Body of pancreas (tissue), 4 donors: ENCODE measurements at regions not wholly inside any gene's neighbourhood (a gene's known extent, or its start where the extent isn't known, plus 50 kb on each side); places are given as distances from the start of the nearest gene placed in this dataset.

ENCODE experiments used
- ATAC-seq: fragments of 150-250 bp; one replicate; pipeline ENCODE4 v1.9.1; 2016
- DNase-seq, 4 donors: peaks; one replicate each; pipeline ENCODE4 v3.0.0-alpha.2; 2019
- H3K27ac ChIP-seq, 4 donors: fragments of 200-600 bp; sonication (generic); 1 replicate in 3 of 4; 2 replicates in 1 of 4; pipeline versions ENCODE4 v1.5.1 to v1.6.1; 2016 to 2019; ENCODE audit warnings: mild to moderate bottlenecking in 1 of 4, mixed read lengths in 1 of 4, moderate library complexity in 1 of 4
- H3K27me3 ChIP-seq, 2 donors: fragments of 200-600 bp; sonication (generic); one replicate each; pipeline ENCODE4 v1.6.0; 2016; ENCODE audit warnings: mild to moderate bottlenecking in 1 of 2
- H3K36me3 ChIP-seq, 2 donors: fragments of 200-600 bp; sonication (generic); replicated peaks in 1 of 2; 2 replicates each; pipeline ENCODE4 v1.5.1; 2016; ENCODE audit warnings: low read depth in 2 of 2; ENCODE audit not compliant: insufficient read depth in 1 of 2
- H3K4me1 ChIP-seq: fragments of 200-600 bp; sonication (generic); one replicate; pipeline ENCODE4 v1.6.0; 2016
- H3K4me3 ChIP-seq, 2 donors: fragments of 200-600 bp; sonication (generic); 1 replicate in 1 of 2; 2 replicates in 1 of 2; pipeline ENCODE4 v1.5.1; 2016 to 2019
- H3K9me3 ChIP-seq, 3 donors: fragments of 200-600 bp; sonication (generic); 1 replicate in 2 of 3; 2 replicates in 1 of 3; pipeline ENCODE4 v1.5.1; 2016
- CTCF ChIP-seq, 7 experiments: fragments of 450-650 bp in 4 of 7; fragments of 200-600 bp in 3 of 7; sonication (generic) in 3 of 7; IDR thresholded peaks; one replicate each; pipeline ENCODE4 v1.5.1; 2016 to 2019; ENCODE audit warnings: antibody characterized with exemption in 7 of 7
- POLR2A ChIP-seq, 3 donors: fragments of 450-650 bp; IDR thresholded peaks; one replicate each; pipeline ENCODE4 v1.6.1; 2016; ENCODE audit warnings: antibody characterized with exemption in 3 of 3, mild to moderate bottlenecking in 2 of 3
- WGBS, 2 donors: methylation state at CpG; one replicate each; pipeline ENCODE4 v1.1.5; 2017; 5-methylcytosine and 5-hydroxymethylcytosine counted together
- intact Hi-C: fragments of 100-400 bp; cut with DNase I; formaldehyde crosslinking; loops from one replicate; pipeline ENCODE4 v1.15.1; 2023

DNA sequence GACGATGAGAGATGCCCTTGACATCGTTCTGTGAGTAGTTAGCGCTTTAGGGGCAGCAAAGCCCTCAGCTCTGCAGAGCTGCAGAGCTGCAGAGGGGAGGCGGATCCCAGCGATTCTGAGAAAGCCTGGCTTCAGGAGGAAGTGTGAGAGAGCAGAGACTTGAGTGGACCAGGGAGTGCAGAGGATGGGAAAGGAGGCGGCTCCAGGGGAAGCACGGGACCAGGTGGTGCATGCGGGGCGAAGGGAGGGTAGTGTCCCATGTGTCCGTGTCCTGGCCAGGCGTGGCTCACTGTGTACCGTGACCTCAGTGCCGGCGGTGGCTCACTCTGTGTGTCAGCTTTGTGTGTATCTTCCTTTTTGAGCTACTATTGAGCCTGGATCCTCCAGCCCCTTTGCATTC lies 250.8 kb upstream of the PITRM1 start:
- Histone ChIP-seq H3K4me3 (no peak overlapping the region), H3K4me1 (peaks cover 9% of the 10 kb centered on the region), H3K36me3 (no peaks in the 10 kb centered on the region), H3K9me3 (no peaks in the 10 kb centered on the region), H3K27me3 (no peaks in the 10 kb centered on the region), H3K27ac (no peak overlapping the region)
- intact Hi-C loops, result no loop called here
- DNase-seq, result no peak
- TF ChIP-seq POLR2A (IDR thresholded peaks at IDR 0.05) (no peak), CTCF (IDR thresholded peaks at IDR 0.05) (no peak)
- no peak for ATAC-seq
- 70 to 81% methylated on average over 14 of the region's 14 CpGs for WGBS, 2 donors

- DNase-seq (no peak), ATAC-seq (no peak)
- intact Hi-C loops, result no loop called here
Observed at GRCh38 chr10:3422282-3422681, 249.7 kb upstream of the PITRM1 start.

GRCh38 chr10:3421537-3422257 lies 249.1 kb upstream of the PITRM1 start:
- ATAC-seq (no peak), DNase-seq (no peak)
- Histone ChIP-seq H3K27me3 (no peaks in the 10 kb centered on the region), H3K4me3 (no peak overlapping the region), H3K27ac (no peak overlapping the region), H3K9me3 (no peaks in the 10 kb centered on the region), H3K4me1 (peaks cover 9% of the 10 kb centered on the region), H3K36me3 (no peaks in the 10 kb centered on the region)
- TF ChIP-seq CTCF (IDR thresholded peaks at IDR 0.05), result no peak
- TF ChIP-seq POLR2A (IDR thresholded peaks at IDR 0.05), result no peak
- 61 to 73% methylated on average over 14 to 16 of the region's 16 CpGs for WGBS, 2 donors
- intact Hi-C loops, result no loop called here

More at GRCh38 chr10:3422282-3422681, 249.7 kb upstream of the PITRM1 start:
- H3K9me3 ChIP-seq, result no peaks in the 10 kb centered on the region
- no peak overlapping the region for H3K27ac ChIP-seq
- no peaks in the 10 kb centered on the region for H3K27me3 ChIP-seq
- TF ChIP-seq POLR2A (IDR thresholded peaks at IDR 0.05), result no peak
- no peak for TF ChIP-seq CTCF (IDR thresholded peaks at IDR 0.05)
- 67 to 71% methylated on average over 8 of the region's 8 CpGs for WGBS, 2 donors
- no peak overlapping the region for H3K4me3 ChIP-seq
- H3K36me3 ChIP-seq, result no peaks in the 10 kb centered on the region
- peaks cover 9% of the 10 kb centered on the region for H3K4me1 ChIP-seq

GRCh38 chr10:3420527-3421469 lies 248.2 kb upstream of the PITRM1 start:
- H3K4me1 ChIP-seq, result peaks cover 5% of the 10 kb centered on the region
- no peaks in the 10 kb centered on the region for H3K9me3 ChIP-seq
- intact Hi-C loops, result no loop called here
- TF ChIP-seq POLR2A (IDR thresholded peaks at IDR 0.05) (no peak), CTCF (IDR thresholded peaks at IDR 0.05) (no peak)
- no peaks in the 10 kb centered on the region for H3K27me3 ChIP-seq
- DNase-seq (no peak), ATAC-seq (no peak)
- H3K27ac ChIP-seq, result no peak overlapping the region
- WGBS, 2 donors, result 70 to 73% methylated on average over 15 to 18 of the region's 18 CpGs
- no peaks in the 10 kb centered on the region for H3K36me3 ChIP-seq
- H3K4me3 ChIP-seq, result no peak overlapping the region
